ENCODE measurements at regions not wholly inside any gene's neighbourhood (a gene's known extent, or its start where the extent isn't known, plus 50 kb on each side); places are given as distances from the start of the nearest gene placed in this dataset.
A peak's percentile ranks its signal among the peaks of the same experiment; 100 is the strongest.
"Not testable (repeated sequence)": the region's sequence is repeated elsewhere in the genome, so short reads cannot be mapped to it uniquely, and the experiment has no call there.

- TF ChIP-seq CTCF (conservative IDR thresholded peaks at IDR 0.05; ENCODE audit: control insufficient read depth, insufficient read depth, low read depth, low read length) = no peak
- no peak for DNase-seq (ENCODE audit: low read depth)
- no peak overlapping the region for H3K4me3 ChIP-seq (ENCODE audit: control insufficient read depth, low read depth, low read length)
Observed at GRCh38 chr1:78325293-78325692, 165.5 kb upstream of the PTGFR start.

GRCh38 chr1:78329475-78329874, 161.3 kb upstream of the PTGFR start:
- no peak for TF ChIP-seq CTCF (conservative IDR thresholded peaks at IDR 0.05; ENCODE audit: control insufficient read depth, insufficient read depth, low read depth, low read length)
- H3K4me3 ChIP-seq (ENCODE audit: control insufficient read depth, low read depth, low read length) = no peak overlapping the region
- DNase-seq (ENCODE audit: low read depth) = no peak

GRCh38 chr1:78331799-78332198, 159.0 kb upstream of the PTGFR start:
- TF ChIP-seq CTCF (conservative IDR thresholded peaks at IDR 0.05; ENCODE audit: control insufficient read depth, insufficient read depth, low read depth, low read length) = no peak
- no peak overlapping the region for H3K4me3 ChIP-seq (ENCODE audit: control insufficient read depth, low read depth, low read length)
- DNase-seq (ENCODE audit: low read depth) = no peak

GRCh38 chr1:78333502-78333901, 157.3 kb upstream of the PTGFR start:
- H3K4me3 ChIP-seq (ENCODE audit: control insufficient read depth, low read depth, low read length) = no peak overlapping the region
- peak; percentile 65 for TF ChIP-seq CTCF (conservative IDR thresholded peaks at IDR 0.05; ENCODE audit: control insufficient read depth, insufficient read depth, low read depth, low read length)
- peak; percentile 52 for DNase-seq (ENCODE audit: low read depth)

GRCh38 chr1:78334114-78334513, 156.7 kb upstream of the PTGFR start:
- no peak overlapping the region for H3K4me3 ChIP-seq (ENCODE audit: control insufficient read depth, low read depth, low read length)
- DNase-seq (ENCODE audit: low read depth) = no peak

GRCh38 chr1:78334952-78335351, 155.8 kb upstream of the PTGFR start:
- TF ChIP-seq CTCF (conservative IDR thresholded peaks at IDR 0.05; ENCODE audit: control insufficient read depth, insufficient read depth, low read depth, low read length) = no peak
- H3K4me3 ChIP-seq (ENCODE audit: control insufficient read depth, low read depth, low read length) = no peak overlapping the region
- peak; percentile 95 for DNase-seq (ENCODE audit: low read depth)

More at GRCh38 chr1:78334114-78334513, 156.7 kb upstream of the PTGFR start:
- no peak for TF ChIP-seq CTCF (conservative IDR thresholded peaks at IDR 0.05; ENCODE audit: control insufficient read depth, insufficient read depth, low read depth, low read length)

- H3K4me3 ChIP-seq (ENCODE audit: control insufficient read depth, low read depth, low read length); DNase-seq (ENCODE audit: low read depth): not testable (repeated sequence)
Observed at GRCh38 chr1:78336751-78337150, 154.0 kb upstream of the PTGFR start.
